Mesendoderm (in vitro differentiated cells): ENCODE measurements at regions not wholly inside any gene's neighbourhood (a gene's known extent, or its start where the extent isn't known, plus 50 kb on each side); places are given as distances from the start of the nearest gene placed in this dataset.

ENCODE experiments used
- DNase-seq: peaks from one replicate; pipeline ENCODE4 v3.0.0; 2013
- H2AK5ac ChIP-seq: 2 replicates; pipeline ENCODE4 v1.6.1; 2013; ENCODE audit warnings: low read length, inconsistent platforms
- H2BK120ac ChIP-seq: 2 replicates; pipeline ENCODE4 v1.6.1; 2013; ENCODE audit warnings: low read depth, mild to moderate bottlenecking, low read length, moderate library complexity, mixed read lengths
- H2BK15ac ChIP-seq: replicated peaks from 2 replicates; pipeline ENCODE4 v1.6.1; 2013; ENCODE audit warnings: low read depth, mild to moderate bottlenecking, moderate library complexity
- H2BK5ac ChIP-seq: 2 replicates; pipeline ENCODE4 v1.6.1; 2013; ENCODE audit warnings: low read length, inconsistent platforms
- H3K18ac ChIP-seq: 2 replicates; pipeline ENCODE4 v1.6.1; 2013; ENCODE audit warnings: mild to moderate bottlenecking, low read length, mixed read lengths
- H3K23ac ChIP-seq: one replicate; pipeline ENCODE4 v1.6.1; 2013; ENCODE audit warnings: low read length
- H3K27ac ChIP-seq: 2 replicates; pipeline ENCODE4 v1.5.1; 2013; ENCODE audit warnings: low read depth, mild to moderate bottlenecking, inconsistent platforms, low read length, moderate library complexity
- H3K27me3 ChIP-seq: 2 replicates; pipeline ENCODE4 v1.6.1; 2013; ENCODE audit warnings: low read length, control low read depth, mild to moderate bottlenecking, inconsistent platforms; ENCODE audit not compliant: insufficient read depth, poor library complexity
- H3K36me3 ChIP-seq: 2 replicates; pipeline ENCODE4 v1.6.1; 2013; ENCODE audit warnings: low read length, inconsistent platforms; ENCODE audit not compliant: control insufficient read depth, insufficient read depth
- H3K4ac ChIP-seq: one replicate; pipeline ENCODE4 v1.6.1; 2013; ENCODE audit warnings: low read depth, mild to moderate bottlenecking, low read length, moderate library complexity
- H3K4me1 ChIP-seq: 2 replicates; pipeline ENCODE4 v1.6.1; 2013; ENCODE audit warnings: low read depth, low read length, inconsistent platforms; ENCODE audit not compliant: control insufficient read depth
- H3K4me2 ChIP-seq: 2 replicates; pipeline ENCODE4 v1.6.1; 2013; ENCODE audit warnings: low read length
- H3K4me3 ChIP-seq: 2 replicates; pipeline ENCODE4 v1.5.1; 2013; ENCODE audit warnings: mild to moderate bottlenecking, low read length
- H3K56ac ChIP-seq: one replicate; pipeline ENCODE4 v1.6.1; 2013; ENCODE audit warnings: low read length
- H3K79me1 ChIP-seq: 2 replicates; pipeline ENCODE4 v1.6.1; 2013; ENCODE audit warnings: low read length, inconsistent platforms
- H3K79me2 ChIP-seq: 2 replicates; pipeline ENCODE4 v1.6.1; 2013; ENCODE audit warnings: mild to moderate bottlenecking, low read length; ENCODE audit not compliant: control insufficient read depth, insufficient read depth
- H3K9ac ChIP-seq: 2 replicates; pipeline ENCODE4 v1.6.1; 2013; ENCODE audit warnings: low read length, inconsistent platforms
- H4K5ac ChIP-seq: one replicate; pipeline ENCODE4 v1.6.1; 2013; ENCODE audit warnings: low read length
- H4K8ac ChIP-seq: one replicate; pipeline ENCODE4 v1.6.1; 2013; ENCODE audit warnings: low read depth, mild to moderate bottlenecking, control low read depth, low read length, moderate library complexity
- WGBS: extraction: QIAGEN DNeasy Blood & Tissue Kit; methylation state at CpG from one replicate; pipeline ENCODE4 v1.1.7; 2013; ENCODE audit warnings: low lambda C conversion rate, missing lambda C conversion rate; ENCODE audit not compliant: insufficient coverage; ENCODE audit errors: extremely low coverage; 5-methylcytosine and 5-hydroxymethylcytosine counted together

- H3K4me1 ChIP-seq: no peaks in the 10 kb centered on the region
- no peak overlapping the region for H2BK120ac ChIP-seq
- no peak overlapping the region for H2AK5ac ChIP-seq
- H4K8ac ChIP-seq: no peak overlapping the region
- no CpG with 5 or more reads among the region's 4 CpGs for WGBS
- H3K27me3 ChIP-seq: no peaks in the 10 kb centered on the region
- H3K9ac ChIP-seq: no peak overlapping the region
- no peak overlapping the region for H4K5ac ChIP-seq
- no peaks in the 10 kb centered on the region for H3K36me3 ChIP-seq
- H3K79me2 ChIP-seq: no peaks in the 10 kb centered on the region
- H3K56ac ChIP-seq: no peak overlapping the region
- H3K27ac ChIP-seq: no peak overlapping the region
- H3K4me3 ChIP-seq: no peak overlapping the region
- H2BK15ac ChIP-seq: no peak overlapping the region
- no peak overlapping the region for H3K23ac ChIP-seq
- no peak for DNase-seq
- no peak overlapping the region for H3K4ac ChIP-seq
- no peak overlapping the region for H3K18ac ChIP-seq
- H3K79me1 ChIP-seq: no peaks in the 10 kb centered on the region
- no peak overlapping the region for H2BK5ac ChIP-seq
- no peak overlapping the region for H3K4me2 ChIP-seq
These were observed 240.3 kb upstream of the DYNLRB2 start for GRCh38 chr16:80300456-80300855.

DNA sequence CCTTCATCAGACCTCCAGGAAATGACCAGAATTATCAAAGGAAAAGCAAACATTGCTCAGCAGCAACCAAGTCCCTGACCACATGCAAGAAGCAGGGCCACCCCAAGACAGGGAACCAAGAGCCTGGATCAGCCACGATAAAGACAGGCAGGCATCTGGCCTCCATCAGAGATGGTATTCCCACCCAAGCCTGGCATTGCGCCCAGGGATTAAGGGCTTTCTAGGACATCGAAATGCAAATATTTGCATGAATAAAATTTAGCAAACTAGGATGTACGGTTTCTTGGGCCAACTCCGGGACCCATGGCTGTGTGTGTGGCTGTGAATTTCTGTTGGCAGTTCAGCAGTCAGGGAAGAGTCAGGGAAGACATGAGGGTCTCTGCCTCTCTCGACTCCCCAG lies 241.4 kb upstream of the DYNLRB2 start:
- Histone ChIP-seq H3K4me3 (no peak overlapping the region), H3K18ac (no peak overlapping the region), H2BK5ac (no peak overlapping the region), H2AK5ac (no peak overlapping the region), H2BK120ac (no peak overlapping the region), H3K4me1 (no peaks in the 10 kb centered on the region), H2BK15ac (no peak overlapping the region), H3K27ac (no peak overlapping the region), H4K8ac (no peak overlapping the region), H3K4me2 (no peak overlapping the region), H3K23ac (no peak overlapping the region), H3K79me1 (no peaks in the 10 kb centered on the region), H3K36me3 (no peaks in the 10 kb centered on the region), H3K9ac (no peak overlapping the region), H3K56ac (no peak overlapping the region), H3K79me2 (no peaks in the 10 kb centered on the region), H4K5ac (no peak overlapping the region), H3K4ac (no peak overlapping the region), H3K27me3 (no peaks in the 10 kb centered on the region)
- WGBS: no CpG with 5 or more reads among the region's 6 CpGs
- no peak for DNase-seq

GRCh38 chr16:80298676-80299075 lies 242.1 kb upstream of the DYNLRB2 start:
- H2BK15ac ChIP-seq: no peak overlapping the region
- no peak overlapping the region for H2BK120ac ChIP-seq
- H3K4ac ChIP-seq: no peak overlapping the region
- no peaks in the 10 kb centered on the region for H3K4me1 ChIP-seq
- H3K4me3 ChIP-seq: no peak overlapping the region
- no peaks in the 10 kb centered on the region for H3K27me3 ChIP-seq
- DNase-seq: no peak
- H3K79me2 ChIP-seq: no peaks in the 10 kb centered on the region
- no peak overlapping the region for H4K5ac ChIP-seq
- no peak overlapping the region for H4K8ac ChIP-seq
- no peak overlapping the region for H2BK5ac ChIP-seq
- H3K56ac ChIP-seq: no peak overlapping the region
- H3K23ac ChIP-seq: no peak overlapping the region
- H3K9ac ChIP-seq: no peak overlapping the region
- H3K36me3 ChIP-seq: no peaks in the 10 kb centered on the region
- no peak overlapping the region for H3K27ac ChIP-seq
- no peak overlapping the region for H2AK5ac ChIP-seq
- H3K4me2 ChIP-seq: no peak overlapping the region
- H3K79me1 ChIP-seq: no peaks in the 10 kb centered on the region
- H3K18ac ChIP-seq: no peak overlapping the region

DNA sequence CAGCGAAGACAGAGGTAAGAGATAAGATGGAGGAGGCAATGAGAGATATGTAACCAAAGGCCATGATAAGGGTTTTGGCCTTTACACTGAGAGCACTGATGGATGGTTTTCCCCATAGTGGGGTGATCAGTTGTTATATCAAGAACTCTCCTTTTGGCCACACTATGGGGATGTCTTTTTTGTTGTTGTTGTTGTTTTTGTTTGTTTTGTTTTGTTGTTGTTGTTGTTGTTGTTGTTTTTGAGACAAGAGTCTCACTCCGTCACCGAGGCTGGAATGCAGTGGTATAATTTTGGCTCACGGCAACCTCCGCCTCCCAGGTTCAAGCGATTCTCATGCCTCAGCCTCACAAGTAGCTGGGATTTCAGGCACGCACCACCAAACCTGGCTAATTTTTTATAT lies 244.8 kb upstream of the DYNLRB2 start:
- H2BK5ac ChIP-seq: no peak overlapping the region
- WGBS: no CpG with 5 or more reads among the region's 7 CpGs

GRCh38 chr16:80294172-80294571 lies 246.6 kb upstream of the DYNLRB2 start:
- no peak overlapping the region for H3K56ac ChIP-seq
- no peak overlapping the region for H4K5ac ChIP-seq
- H2AK5ac ChIP-seq: no peak overlapping the region
- WGBS: no CpG with 5 or more reads among the region's 4 CpGs
- H3K4me1 ChIP-seq: no peaks in the 10 kb centered on the region
- H3K4ac ChIP-seq: no peak overlapping the region
- H3K27me3 ChIP-seq: no peaks in the 10 kb centered on the region
- no peaks in the 10 kb centered on the region for H3K36me3 ChIP-seq
- H3K23ac ChIP-seq: no peak overlapping the region
- H2BK5ac ChIP-seq: no peak overlapping the region
- no peak overlapping the region for H3K9ac ChIP-seq
- no peak overlapping the region for H2BK15ac ChIP-seq
- DNase-seq: no peak
- no peak overlapping the region for H3K4me2 ChIP-seq
- no peak overlapping the region for H2BK120ac ChIP-seq
- H3K4me3 ChIP-seq: no peak overlapping the region
- no peak overlapping the region for H3K18ac ChIP-seq
- H3K79me2 ChIP-seq: no peaks in the 10 kb centered on the region
- H3K27ac ChIP-seq: no peak overlapping the region
- H4K8ac ChIP-seq: no peak overlapping the region
- no peaks in the 10 kb centered on the region for H3K79me1 ChIP-seq

More for the DNA sequence above, 244.8 kb upstream of the DYNLRB2 start:
- Histone ChIP-seq H3K36me3 (no peaks in the 10 kb centered on the region), H2AK5ac (no peak overlapping the region), H3K79me1 (no peaks in the 10 kb centered on the region), H3K23ac (no peak overlapping the region), H3K4ac (no peak overlapping the region), H2BK120ac (no peak overlapping the region), H3K4me2 (no peak overlapping the region), H3K4me3 (no peak overlapping the region), H4K5ac (no peak overlapping the region), H4K8ac (no peak overlapping the region), H3K79me2 (no peaks in the 10 kb centered on the region), H3K27me3 (no peaks in the 10 kb centered on the region), H3K9ac (no peak overlapping the region), H3K27ac (no peak overlapping the region), H3K18ac (no peak overlapping the region), H3K56ac (no peak overlapping the region), H3K4me1 (no peaks in the 10 kb centered on the region), H2BK15ac (no peak overlapping the region)
- DNase-seq: no peak

DNA sequence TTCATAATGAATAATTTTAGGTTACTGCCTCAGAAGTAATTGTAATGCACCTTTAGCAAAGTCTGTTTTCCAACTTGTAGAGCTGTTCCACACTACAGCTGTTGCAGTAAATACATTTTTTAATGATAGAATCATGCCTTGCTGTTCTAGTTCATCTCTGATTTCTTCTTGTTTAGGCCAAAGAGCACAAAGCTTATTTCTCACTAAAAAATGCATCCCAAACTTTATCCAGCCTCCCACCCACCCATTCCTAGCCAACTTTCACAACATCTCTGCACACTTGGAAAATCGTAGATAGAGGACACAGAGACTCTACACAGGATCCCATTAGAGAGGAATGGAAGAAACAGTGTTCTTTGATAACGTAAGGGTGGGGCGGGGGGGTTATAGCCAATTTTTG lies 252.2 kb upstream of the DYNLRB2 start:
- H2BK5ac ChIP-seq: no peak overlapping the region
- H3K4ac ChIP-seq: no peak overlapping the region
- no peak overlapping the region for H4K8ac ChIP-seq
- H3K36me3 ChIP-seq: no peaks in the 10 kb centered on the region
- no peak overlapping the region for H3K9ac ChIP-seq
- no peak overlapping the region for H3K56ac ChIP-seq
- H3K4me2 ChIP-seq: no peak overlapping the region
- no peaks in the 10 kb centered on the region for H3K79me1 ChIP-seq
- no peaks in the 10 kb centered on the region for H3K79me2 ChIP-seq
- no peaks in the 10 kb centered on the region for H3K4me1 ChIP-seq
- no peak overlapping the region for H2BK120ac ChIP-seq
- no peak overlapping the region for H3K27ac ChIP-seq
- no peak overlapping the region for H3K18ac ChIP-seq
- no CpG with 5 or more reads among the region's 3 CpGs for WGBS
- H3K27me3 ChIP-seq: no peaks in the 10 kb centered on the region
- H2AK5ac ChIP-seq: no peak overlapping the region
- no peak overlapping the region for H3K4me3 ChIP-seq
- H2BK15ac ChIP-seq: no peak overlapping the region
- no peak overlapping the region for H3K23ac ChIP-seq
- no peak overlapping the region for H4K5ac ChIP-seq
- DNase-seq: no peak
